Effector memory CD8-positive, alpha-beta T cell (primary cell): ENCODE measurements at regions not wholly inside any gene's neighbourhood (a gene's known extent, or its start where the extent isn't known, plus 50 kb on each side); places are given as distances from the start of the nearest gene placed in this dataset.
"Not testable (repeated sequence)": the region's sequence is repeated elsewhere in the genome, so short reads cannot be mapped to it uniquely, and the experiment has no call there.

ENCODE experiments used
- ATAC-seq: fragments of 150-1000 bp; cut with Tn5 transposase; replicated peaks from 2 replicates; pipeline ENCODE4 v1.10.0; 2021; ENCODE audit warnings: mild to moderate bottlenecking, moderate library complexity
- DNase-seq, 3 experiments: peaks; one replicate each; pipeline ENCODE4 v3.0.0; 2021
- H3K27ac Mint-ChIP-seq, 2 donors: one replicate each; pipeline ENCODE4 v1.8.0; 2022; ENCODE audit warnings: mild to moderate bottlenecking in 2 of 2, mixed read lengths in 2 of 2, moderate library complexity in 2 of 2
- H3K27me3 Mint-ChIP-seq, 2 donors: one replicate each; pipeline ENCODE4 v1.8.0; 2022; ENCODE audit warnings: mixed read lengths in 2 of 2
- H3K36me3 Mint-ChIP-seq: one replicate; pipeline ENCODE4 v1.8.0; 2022; ENCODE audit warnings: mild to moderate bottlenecking, moderate library complexity, mixed read lengths; ENCODE audit not compliant: insufficient read depth
- H3K4me1 Mint-ChIP-seq, 2 donors: one replicate each; pipeline ENCODE4 v1.8.0; 2022; ENCODE audit warnings: low read depth in 2 of 2, mixed read lengths in 2 of 2
- H3K4me3 Mint-ChIP-seq, 2 donors: one replicate each; pipeline ENCODE4 v1.8.0; 2022; ENCODE audit warnings: mild to moderate bottlenecking in 2 of 2, mixed read lengths in 2 of 2, moderate library complexity in 2 of 2
- H3K9me3 Mint-ChIP-seq, 2 donors: one replicate each; pipeline ENCODE4 v1.8.0; 2022; ENCODE audit warnings: mixed read lengths in 2 of 2

GRCh38 chr11:13128354-13128753 lies 119.2 kb downstream of the RASSF10 start:
- ATAC-seq = no peak
- peaks cover 38 to 49% of the 10 kb centered on the region in 2 donors for H3K27me3 Mint-ChIP-seq
- H3K27ac Mint-ChIP-seq = no peak overlapping the region
- no peak overlapping the region for H3K4me3 Mint-ChIP-seq
- H3K9me3 Mint-ChIP-seq = peaks cover 0 to 3% of the 10 kb centered on the region in 2 donors
- DNase-seq = no peak
- H3K4me1 Mint-ChIP-seq = peaks cover 0 to 2% of the 10 kb centered on the region in 2 donors
- no peaks in the 10 kb centered on the region for H3K36me3 Mint-ChIP-seq

- Mint-ChIP-seq H3K4me3 (no peak overlapping the region), H3K36me3 (no peaks in the 10 kb centered on the region), H3K27ac (no peak overlapping the region), H3K27me3 (peaks cover 31 to 43% of the 10 kb centered on the region in 2 donors), H3K4me1 (peaks cover 0 to 2% of the 10 kb centered on the region in 2 donors), H3K9me3 (peaks cover under 1 to 3% of the 10 kb centered on the region in 2 donors)
- no peak for DNase-seq
- ATAC-seq = no peak
These were observed 125.0 kb downstream of the RASSF10 start for GRCh38 chr11:13134066-13134465.

- H3K9me3 Mint-ChIP-seq = peaks cover 3 to 5% of the 10 kb centered on the region in 2 donors
- peaks cover 0 to 2% of the 10 kb centered on the region in 2 donors for H3K4me1 Mint-ChIP-seq
- H3K36me3 Mint-ChIP-seq = no peaks in the 10 kb centered on the region
- no peak overlapping the region for H3K27ac Mint-ChIP-seq
- peaks cover 34 to 44% of the 10 kb centered on the region in 2 donors for H3K27me3 Mint-ChIP-seq
- DNase-seq = no peak
- no peak for ATAC-seq
- no peak overlapping the region for H3K4me3 Mint-ChIP-seq
These were observed 125.8 kb downstream of the RASSF10 start for GRCh38 chr11:13134886-13135285.

- H3K27me3 Mint-ChIP-seq = peaks cover 42 to 51% of the 10 kb centered on the region in 2 donors
- peaks cover 0 to 2% of the 10 kb centered on the region in 2 donors for H3K4me1 Mint-ChIP-seq
- no peak overlapping the region for H3K27ac Mint-ChIP-seq
- H3K9me3 Mint-ChIP-seq = peaks cover 3 to 5% of the 10 kb centered on the region in 2 donors
- DNase-seq (no peak), ATAC-seq (no peak)
- H3K36me3 Mint-ChIP-seq = no peaks in the 10 kb centered on the region
- no peak overlapping the region for H3K4me3 Mint-ChIP-seq
These were observed 126.5 kb downstream of the RASSF10 start for GRCh38 chr11:13135385-13136271.

GRCh38 chr11:13136272-13136596 lies 127.1 kb downstream of the RASSF10 start:
- H3K27ac Mint-ChIP-seq = no peak overlapping the region
- H3K9me3 Mint-ChIP-seq = peaks cover 3 to 5% of the 10 kb centered on the region in 2 donors
- peaks cover 48 to 57% of the 10 kb centered on the region in 2 donors for H3K27me3 Mint-ChIP-seq
- ATAC-seq (no peak), DNase-seq (no peak)
- H3K36me3 Mint-ChIP-seq = no peaks in the 10 kb centered on the region
- no peak overlapping the region for H3K4me3 Mint-ChIP-seq
- peaks cover 0 to 2% of the 10 kb centered on the region in 2 donors for H3K4me1 Mint-ChIP-seq

- Mint-ChIP-seq H3K27ac (no peak overlapping the region), H3K36me3 (no peaks in the 10 kb centered on the region), H3K4me1 (no peaks in the 10 kb centered on the region), H3K9me3 (peaks cover 0 to 5% of the 10 kb centered on the region in 2 donors), H3K4me3 (no peak overlapping the region), H3K27me3 (peaks cover 55 to 74% of the 10 kb centered on the region in 2 donors)
- no peak for DNase-seq
- ATAC-seq = no peak
These were observed 128.8 kb downstream of the RASSF10 start for GRCh38 chr11:13137844-13138301.

- H3K27me3 Mint-ChIP-seq = peaks cover 59 to 80% of the 10 kb centered on the region in 2 donors
- ATAC-seq, H3K9me3 Mint-ChIP-seq, H3K27ac Mint-ChIP-seq, H3K4me3 Mint-ChIP-seq, H3K36me3 Mint-ChIP-seq, DNase-seq, H3K4me1 Mint-ChIP-seq: not testable (repeated sequence)
These were observed 130.0 kb downstream of the RASSF10 start for GRCh38 chr11:13139085-13139484.

GRCh38 chr11:13140028-13140870 lies 131.1 kb downstream of the RASSF10 start:
- ATAC-seq (no peak), DNase-seq (no peak)
- H3K36me3 Mint-ChIP-seq = no peaks in the 10 kb centered on the region
- no peak overlapping the region for H3K4me3 Mint-ChIP-seq
- no peak overlapping the region for H3K27ac Mint-ChIP-seq
- H3K4me1 Mint-ChIP-seq = no peaks in the 10 kb centered on the region
- peaks cover 51 to 71% of the 10 kb centered on the region in 2 donors for H3K27me3 Mint-ChIP-seq
- peaks cover 0 to 5% of the 10 kb centered on the region in 2 donors for H3K9me3 Mint-ChIP-seq

- no peak overlapping the region for H3K27ac Mint-ChIP-seq
- no peak for ATAC-seq
- no peak for DNase-seq
- no peaks in the 10 kb centered on the region for H3K36me3 Mint-ChIP-seq
- H3K4me1 Mint-ChIP-seq = no peaks in the 10 kb centered on the region
- peaks cover 0 to 5% of the 10 kb centered on the region in 2 donors for H3K9me3 Mint-ChIP-seq
- peaks cover 49 to 67% of the 10 kb centered on the region in 2 donors for H3K27me3 Mint-ChIP-seq
- H3K4me3 Mint-ChIP-seq = no peak overlapping the region
These were observed 131.9 kb downstream of the RASSF10 start for GRCh38 chr11:13140873-13141655.

- H3K9me3 Mint-ChIP-seq = peaks cover 0 to 5% of the 10 kb centered on the region in 2 donors
- no peak overlapping the region for H3K4me3 Mint-ChIP-seq
- H3K27me3 Mint-ChIP-seq = peaks cover 42 to 57% of the 10 kb centered on the region in 2 donors
- no peak for ATAC-seq
- no peaks in the 10 kb centered on the region for H3K4me1 Mint-ChIP-seq
- H3K27ac Mint-ChIP-seq = no peak overlapping the region
- H3K36me3 Mint-ChIP-seq = no peaks in the 10 kb centered on the region
- no peak for DNase-seq
These were observed 132.9 kb downstream of the RASSF10 start for GRCh38 chr11:13141731-13142709.

GRCh38 chr11:13143486-13144297 lies 133.9 kb upstream of the BMAL1 start:
- Mint-ChIP-seq H3K4me3 (no peak overlapping the region), H3K4me1 (no peaks in the 10 kb centered on the region), H3K36me3 (no peaks in the 10 kb centered on the region), H3K9me3 (peaks cover 0 to 5% of the 10 kb centered on the region in 2 donors), H3K27me3 (peaks cover 48 to 61% of the 10 kb centered on the region in 2 donors), H3K27ac (no peak overlapping the region)
- no peak for DNase-seq
- no peak for ATAC-seq
